ENCODE measurements at regions not wholly inside any gene's neighbourhood (a gene's known extent, or its start where the extent isn't known, plus 50 kb on each side); places are given as distances from the start of the nearest gene placed in this dataset.
A peak's percentile ranks its signal among the peaks of the same experiment; 100 is the strongest.

GRCh38 chr1:75984781-75985180, 52.6 kb upstream of the ASB17 start:
- DNase-seq (ENCODE audit: low read depth, low spot score), result no peak
- in situ Hi-C loops (cut with HindIII; ENCODE audit: low pct_unique_long_range_greater_than_20kb, low sequenced_read_pairs), result no loop called here

GRCh38 chr1:75985827-75986226, 53.6 kb upstream of the ASB17 start:
- DNase-seq (ENCODE audit: low read depth, low spot score), result no peak

GRCh38 chr1:75986478-75986877, 54.3 kb upstream of the ASB17 start:
- in situ Hi-C loops (cut with HindIII; ENCODE audit: low pct_unique_long_range_greater_than_20kb, low sequenced_read_pairs), result no loop called here
- DNase-seq (ENCODE audit: low read depth, low spot score), result no peak

More at GRCh38 chr1:75985827-75986226, 53.6 kb upstream of the ASB17 start:
- in situ Hi-C loops (cut with HindIII; ENCODE audit: low pct_unique_long_range_greater_than_20kb, low sequenced_read_pairs), result no loop called here

- DNase-seq (ENCODE audit: low read depth, low spot score), result no peak
- in situ Hi-C loops (cut with HindIII; ENCODE audit: low pct_unique_long_range_greater_than_20kb, low sequenced_read_pairs), result no loop called here
Observed at GRCh38 chr1:75989121-75989520, 56.9 kb upstream of the ASB17 start.

GRCh38 chr1:75990686-75991085, 58.5 kb upstream of the ASB17 start:
- in situ Hi-C loops (cut with HindIII; ENCODE audit: low pct_unique_long_range_greater_than_20kb, low sequenced_read_pairs), result no loop called here
- DNase-seq (ENCODE audit: low read depth, low spot score), result no peak

- DNase-seq (ENCODE audit: low read depth, low spot score), result peak; percentile 89
- in situ Hi-C loops (cut with HindIII; ENCODE audit: low pct_unique_long_range_greater_than_20kb, low sequenced_read_pairs), result no loop called here
Observed at GRCh38 chr1:75991497-75992114, 59.4 kb upstream of the ASB17 start.

GRCh38 chr1:75992312-75992711, 60.1 kb upstream of the ASB17 start:
- no peak for DNase-seq (ENCODE audit: low read depth, low spot score)
- in situ Hi-C loops (cut with HindIII; ENCODE audit: low pct_unique_long_range_greater_than_20kb, low sequenced_read_pairs), result no loop called here

- DNase-seq (ENCODE audit: low read depth, low spot score), result no peak
- in situ Hi-C loops (cut with HindIII; ENCODE audit: low pct_unique_long_range_greater_than_20kb, low sequenced_read_pairs), result no loop called here
Observed at GRCh38 chr1:75993661-75994060, 61.5 kb upstream of the ASB17 start.

- no peak for DNase-seq (ENCODE audit: low read depth, low spot score)
- in situ Hi-C loops (cut with HindIII; ENCODE audit: low pct_unique_long_range_greater_than_20kb, low sequenced_read_pairs), result no loop called here
Observed at GRCh38 chr1:75996196-75996595, 64.0 kb upstream of the ASB17 start.

GRCh38 chr1:75999034-75999433, 66.8 kb upstream of the ASB17 start:
- DNase-seq (ENCODE audit: low read depth, low spot score), result no peak

GRCh38 chr1:76003946-76004345, 70.6 kb upstream of the ST6GALNAC3 start:
- in situ Hi-C loops (cut with HindIII; ENCODE audit: low pct_unique_long_range_greater_than_20kb, low sequenced_read_pairs), result no loop called here
- DNase-seq (ENCODE audit: low read depth, low spot score), result no peak

More at GRCh38 chr1:75999034-75999433, 66.8 kb upstream of the ASB17 start:
- in situ Hi-C loops (cut with HindIII; ENCODE audit: low pct_unique_long_range_greater_than_20kb, low sequenced_read_pairs), result no loop called here

GRCh38 chr1:76005765-76006164, 68.8 kb upstream of the ST6GALNAC3 start:
- in situ Hi-C loops (cut with HindIII; ENCODE audit: low pct_unique_long_range_greater_than_20kb, low sequenced_read_pairs), result no loop called here

GRCh38 chr1:76006234-76006633, 68.3 kb upstream of the ST6GALNAC3 start:
- in situ Hi-C loops (cut with HindIII; ENCODE audit: low pct_unique_long_range_greater_than_20kb, low sequenced_read_pairs), result no loop called here
- peak; percentile 2 for DNase-seq (ENCODE audit: low read depth, low spot score)

More at GRCh38 chr1:76005765-76006164, 68.8 kb upstream of the ST6GALNAC3 start:
- DNase-seq (ENCODE audit: low read depth, low spot score), result no peak

- DNase-seq (ENCODE audit: low read depth, low spot score), result no peak
- in situ Hi-C loops (cut with HindIII; ENCODE audit: low pct_unique_long_range_greater_than_20kb, low sequenced_read_pairs), result no loop called here
Observed at GRCh38 chr1:76010802-76011201, 63.7 kb upstream of the ST6GALNAC3 start.

GRCh38 chr1:76012341-76013205, 62.0 kb upstream of the ST6GALNAC3 start:
- DNase-seq (ENCODE audit: low read depth, low spot score), result no peak
- in situ Hi-C loops (cut with HindIII; ENCODE audit: low pct_unique_long_range_greater_than_20kb, low sequenced_read_pairs), result no loop called here

GRCh38 chr1:76013206-76013581, 61.4 kb upstream of the ST6GALNAC3 start:
- no peak for DNase-seq (ENCODE audit: low read depth, low spot score)
- in situ Hi-C loops (cut with HindIII; ENCODE audit: low pct_unique_long_range_greater_than_20kb, low sequenced_read_pairs), result no loop called here

- in situ Hi-C loops (cut with HindIII; ENCODE audit: low pct_unique_long_range_greater_than_20kb, low sequenced_read_pairs), result no loop called here
- no peak for DNase-seq (ENCODE audit: low read depth, low spot score)
Observed at GRCh38 chr1:76015478-76016103, 59.0 kb upstream of the ST6GALNAC3 start.

GRCh38 chr1:76018045-76018444, 56.5 kb upstream of the ST6GALNAC3 start:
- DNase-seq (ENCODE audit: low read depth, low spot score), result no peak
- in situ Hi-C loops (cut with HindIII; ENCODE audit: low pct_unique_long_range_greater_than_20kb, low sequenced_read_pairs), result no loop called here

GRCh38 chr1:76021846-76022245, 52.7 kb upstream of the ST6GALNAC3 start:
- in situ Hi-C loops (cut with HindIII; ENCODE audit: low pct_unique_long_range_greater_than_20kb, low sequenced_read_pairs), result no loop called here
- DNase-seq (ENCODE audit: low read depth, low spot score), result no peak

Data from SK-MEL-5 (cell line).